HepG2 (cell line): ENCODE measurements at regions not wholly inside any gene's neighbourhood (a gene's known extent, or its start where the extent isn't known, plus 50 kb on each side); places are given as distances from the start of the nearest gene placed in this dataset.

ENCODE experiments used
- HMG20A ChIP-seq: IDR thresholded peaks from 2 replicates; pipeline ENCODE4 v1.6.1; 2016; ENCODE audit warnings: borderline replicate concordance
- NFATC3 ChIP-seq: sonication (generic); formaldehyde crosslinking; IDR thresholded peaks from 2 replicates; pipeline ENCODE4 v1.5.1; 2020; ENCODE audit warnings: mild to moderate bottlenecking, missing genetic modification reagents
- NR2F2 ChIP-seq: IDR thresholded peaks from 2 replicates; pipeline ENCODE4 v1.6.1; 2012; ENCODE audit warnings: low read depth, inconsistent platforms, borderline replicate concordance
- NR2F6 ChIP-seq, 2 experiments: IDR thresholded peaks; 2 replicates each; pipeline ENCODE4 v1.6.1; 2016; ENCODE audit warnings: antibody characterized with exemption in 1 of 2, mild to moderate bottlenecking in 1 of 2
- PRDM10 ChIP-seq: sonication (generic); formaldehyde crosslinking; IDR thresholded peaks from 2 replicates; pipeline ENCODE4 v1.4.0; 2020; ENCODE audit warnings: low read depth, missing genetic modification reagents
- TERF1 ChIP-seq: sonication (generic); formaldehyde crosslinking; IDR thresholded peaks from 2 replicates; pipeline ENCODE4 v1.8.0; 2022; ENCODE audit warnings: mild to moderate bottlenecking, missing genetic modification reagents, moderate library complexity
- ZNF543 ChIP-seq: sonication (generic); formaldehyde crosslinking; IDR thresholded peaks from 2 replicates; pipeline ENCODE4 v1.4.0; 2020; ENCODE audit warnings: mild to moderate bottlenecking, missing genetic modification reagents
- ZNF619 ChIP-seq: sonication (generic); formaldehyde crosslinking; IDR thresholded peaks from 2 replicates; pipeline ENCODE4 v1.4.0; 2020; ENCODE audit warnings: mild to moderate bottlenecking, missing genetic modification reagents
- TF ChIP-seq, protein P1 (sequence below): sonication (generic); formaldehyde crosslinking; IDR thresholded peaks from 2 replicates; pipeline ENCODE4 v1.5.1; 2020; ENCODE audit warnings: mild to moderate bottlenecking, missing genetic modification reagents, borderline replicate concordance
- TF ChIP-seq, protein P2 (sequence below): sonication (generic); formaldehyde crosslinking; IDR thresholded peaks from 2 replicates; pipeline ENCODE4 v1.4.0; 2020; ENCODE audit warnings: missing genetic modification reagents

- TF ChIP-seq PRDM10 (CRISPR knock-in tag) = no peak
- peak; percentile 48; the same call in 1 of the 2 replicates for TF ChIP-seq HMG20A (CRISPR knock-in tag)
- TF ChIP-seq ZNF619 (CRISPR knock-in tag) = no peak
- TF ChIP-seq, protein P1, sequence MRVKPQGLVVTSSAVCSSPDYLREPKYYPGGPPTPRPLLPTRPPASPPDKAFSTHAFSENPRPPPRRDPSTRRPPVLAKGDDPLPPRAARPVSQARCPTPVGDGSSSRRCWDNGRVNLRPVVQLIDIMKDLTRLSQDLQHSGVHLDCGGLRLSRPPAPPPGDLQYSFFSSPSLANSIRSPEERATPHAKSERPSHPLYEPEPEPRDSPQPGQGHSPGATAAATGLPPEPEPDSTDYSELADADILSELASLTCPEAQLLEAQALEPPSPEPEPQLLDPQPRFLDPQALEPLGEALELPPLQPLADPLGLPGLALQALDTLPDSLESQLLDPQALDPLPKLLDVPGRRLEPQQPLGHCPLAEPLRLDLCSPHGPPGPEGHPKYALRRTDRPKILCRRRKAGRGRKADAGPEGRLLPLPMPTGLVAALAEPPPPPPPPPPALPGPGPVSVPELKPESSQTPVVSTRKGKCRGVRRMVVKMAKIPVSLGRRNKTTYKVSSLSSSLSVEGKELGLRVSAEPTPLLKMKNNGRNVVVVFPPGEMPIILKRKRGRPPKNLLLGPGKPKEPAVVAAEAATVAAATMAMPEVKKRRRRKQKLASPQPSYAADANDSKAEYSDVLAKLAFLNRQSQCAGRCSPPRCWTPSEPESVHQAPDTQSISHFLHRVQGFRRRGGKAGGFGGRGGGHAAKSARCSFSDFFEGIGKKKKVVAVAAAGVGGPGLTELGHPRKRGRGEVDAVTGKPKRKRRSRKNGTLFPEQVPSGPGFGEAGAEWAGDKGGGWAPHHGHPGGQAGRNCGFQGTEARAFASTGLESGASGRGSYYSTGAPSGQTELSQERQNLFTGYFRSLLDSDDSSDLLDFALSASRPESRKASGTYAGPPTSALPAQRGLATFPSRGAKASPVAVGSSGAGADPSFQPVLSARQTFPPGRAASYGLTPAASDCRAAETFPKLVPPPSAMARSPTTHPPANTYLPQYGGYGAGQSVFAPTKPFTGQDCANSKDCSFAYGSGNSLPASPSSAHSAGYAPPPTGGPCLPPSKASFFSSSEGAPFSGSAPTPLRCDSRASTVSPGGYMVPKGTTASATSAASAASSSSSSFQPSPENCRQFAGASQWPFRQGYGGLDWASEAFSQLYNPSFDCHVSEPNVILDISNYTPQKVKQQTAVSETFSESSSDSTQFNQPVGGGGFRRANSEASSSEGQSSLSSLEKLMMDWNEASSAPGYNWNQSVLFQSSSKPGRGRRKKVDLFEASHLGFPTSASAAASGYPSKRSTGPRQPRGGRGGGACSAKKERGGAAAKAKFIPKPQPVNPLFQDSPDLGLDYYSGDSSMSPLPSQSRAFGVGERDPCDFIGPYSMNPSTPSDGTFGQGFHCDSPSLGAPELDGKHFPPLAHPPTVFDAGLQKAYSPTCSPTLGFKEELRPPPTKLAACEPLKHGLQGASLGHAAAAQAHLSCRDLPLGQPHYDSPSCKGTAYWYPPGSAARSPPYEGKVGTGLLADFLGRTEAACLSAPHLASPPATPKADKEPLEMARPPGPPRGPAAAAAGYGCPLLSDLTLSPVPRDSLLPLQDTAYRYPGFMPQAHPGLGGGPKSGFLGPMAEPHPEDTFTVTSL (CRISPR knock-in tag) = peak; percentile 46; the same call in 1 of the 2 replicates
- peak; percentile 78 for TF ChIP-seq NR2F2
- TF ChIP-seq NR2F6 (IDR thresholded peaks at IDR 0.05) = peak; percentile 70; the same call in 1 of the 2 replicates
- TF ChIP-seq NR2F6 (CRISPR knock-in tag; IDR thresholded peaks at IDR 0.05) = no peak
- TF ChIP-seq NFATC3 (CRISPR knock-in tag) = no peak
- TF ChIP-seq TERF1 = no peak
- TF ChIP-seq, protein P2, sequence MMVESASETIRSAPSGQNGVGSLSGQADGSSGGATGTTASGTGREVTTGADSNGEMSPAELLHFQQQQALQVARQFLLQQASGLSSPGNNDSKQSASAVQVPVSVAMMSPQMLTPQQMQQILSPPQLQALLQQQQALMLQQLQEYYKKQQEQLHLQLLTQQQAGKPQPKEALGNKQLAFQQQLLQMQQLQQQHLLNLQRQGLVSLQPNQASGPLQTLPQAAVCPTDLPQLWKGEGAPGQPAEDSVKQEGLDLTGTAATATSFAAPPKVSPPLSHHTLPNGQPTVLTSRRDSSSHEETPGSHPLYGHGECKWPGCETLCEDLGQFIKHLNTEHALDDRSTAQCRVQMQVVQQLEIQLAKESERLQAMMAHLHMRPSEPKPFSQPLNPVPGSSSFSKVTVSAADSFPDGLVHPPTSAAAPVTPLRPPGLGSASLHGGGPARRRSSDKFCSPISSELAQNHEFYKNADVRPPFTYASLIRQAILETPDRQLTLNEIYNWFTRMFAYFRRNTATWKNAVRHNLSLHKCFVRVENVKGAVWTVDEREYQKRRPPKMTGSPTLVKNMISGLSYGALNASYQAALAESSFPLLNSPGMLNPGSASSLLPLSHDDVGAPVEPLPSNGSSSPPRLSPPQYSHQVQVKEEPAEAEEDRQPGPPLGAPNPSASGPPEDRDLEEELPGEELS (CRISPR knock-in tag) = peak; percentile 29; the same call in 1 of the 2 replicates
- TF ChIP-seq ZNF543 (CRISPR knock-in tag) = no peak
Measured at GRCh38 chr12:46456356-46457334, 84.1 kb upstream of the SLC38A2 start (continued).
